ENCODE measurements at regions not wholly inside any gene's neighbourhood (a gene's known extent, or its start where the extent isn't known, plus 50 kb on each side); places are given as distances from the start of the nearest gene placed in this dataset.

DNA sequence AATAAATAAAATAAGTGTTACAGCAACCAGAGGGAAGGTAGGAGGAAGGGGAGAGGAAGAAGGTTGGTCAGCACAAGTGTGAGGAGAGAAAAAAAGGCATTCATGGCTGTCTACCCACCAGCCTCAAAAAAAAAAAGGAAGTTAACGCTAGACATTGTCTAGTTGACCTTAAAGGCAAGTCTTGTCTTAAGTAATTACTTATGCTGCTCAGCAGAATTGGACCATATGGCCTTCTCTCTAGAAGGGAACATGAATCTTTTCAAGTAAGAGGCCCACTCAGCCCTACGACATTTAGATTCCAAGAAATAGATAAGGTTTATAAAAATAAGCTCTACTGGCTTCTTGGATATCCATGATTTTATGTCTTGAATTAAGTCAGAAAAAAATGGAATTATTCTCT lies 172.7 kb downstream of the ETNK1 start:
- no peak for DNase-seq (ENCODE audit: low read depth, low spot score)
- dilution Hi-C loops (cut with MboI; ENCODE audit: extremely low pct_ligation_motif_present, low sequenced_read_pairs), result no loop called here
- Histone ChIP-seq H2AFZ (ENCODE audit: control insufficient read depth, low read length) (no peak overlapping the region), H3K36me3 (ENCODE audit: control insufficient read depth in 2 of 2, extremely low read depth in 1 of 2, insufficient read depth in 2 of 2, low read length in 2 of 2) (no peaks in the 10 kb centered on the region), H3K9me3 (ENCODE audit: control insufficient read depth, low read depth, low read length) (no peaks in the 10 kb centered on the region), H3K27me3 (ENCODE audit: control insufficient read depth, extremely low read depth, insufficient read depth, low read length) (no peaks in the 10 kb centered on the region), H3K9ac (ENCODE audit: control insufficient read depth, extremely low read depth, insufficient read depth, low read length) (no peak overlapping the region), H3K79me2 (ENCODE audit: control insufficient read depth, insufficient read depth, low read length) (no peaks in the 10 kb centered on the region), H4K20me1 (ENCODE audit: control insufficient read depth, extremely low read depth, insufficient read depth, low read length) (no peaks in the 10 kb centered on the region), H3K4me2 (ENCODE audit: control insufficient read depth, extremely low read depth, insufficient read depth, low read depth, low read length) (no peak overlapping the region), H3K27ac (ENCODE audit: control insufficient read depth, insufficient read depth, low read length) (no peak overlapping the region), H3K4me1 (ENCODE audit: control insufficient read depth, extremely low read depth, insufficient read depth, low read length) (no peaks in the 10 kb centered on the region), H3K4me3 (ENCODE audit: control insufficient read depth in 2 of 3, extremely low read depth in 1 of 3, insufficient read depth in 2 of 3, low read depth in 1 of 3, low read length in 3 of 3) (no peak overlapping the region), H3K9me1 (ENCODE audit: control insufficient read depth, extremely low read depth, insufficient read depth, low read length) (no peaks in the 10 kb centered on the region)
- FAIRE-seq, result no peak
- no peak for TF ChIP-seq CTCF (optimal IDR thresholded peaks at IDR 0.05 in 1 of 3, IDR thresholded peaks at IDR 0.05 in 1 of 3, conservative IDR thresholded peaks at IDR 0.05 in 1 of 3; ENCODE audit: extremely low read depth in 1 of 3, insufficient read depth in 2 of 3, low read length in 3 of 3)
- TF ChIP-seq EZH2 (IDR thresholded peaks at IDR 0.05; ENCODE audit: low read length), result no peak

DNA sequence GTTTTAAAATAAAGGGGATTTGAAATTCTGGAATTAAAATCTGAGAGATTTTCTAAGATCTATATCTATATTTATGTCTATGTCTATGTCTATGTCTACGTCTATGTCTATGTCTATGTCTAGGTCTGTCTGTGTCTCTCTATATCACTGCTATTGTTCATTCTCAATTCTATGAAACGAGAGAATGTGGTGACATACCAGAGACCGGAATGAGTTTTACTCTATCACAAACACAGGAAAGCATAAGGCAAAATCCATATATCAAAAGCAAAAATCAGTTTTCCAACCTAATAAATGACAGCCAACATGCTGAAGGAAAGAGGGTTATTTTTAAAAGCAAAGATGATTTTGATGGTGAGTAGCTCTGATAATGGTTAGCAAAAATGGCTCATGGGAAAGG lies 173.1 kb downstream of the ETNK1 start:
- TF ChIP-seq EZH2 (IDR thresholded peaks at IDR 0.05; ENCODE audit: low read length) (no peak), CTCF (optimal IDR thresholded peaks at IDR 0.05 in 1 of 3, IDR thresholded peaks at IDR 0.05 in 1 of 3, conservative IDR thresholded peaks at IDR 0.05 in 1 of 3; ENCODE audit: extremely low read depth in 1 of 3, insufficient read depth in 2 of 3, low read length in 3 of 3) (no peak)
- no peak for DNase-seq (ENCODE audit: low read depth, low spot score)

More for the DNA sequence above, 173.1 kb downstream of the ETNK1 start:
- H3K9me3 ChIP-seq (ENCODE audit: control insufficient read depth, low read depth, low read length), result no peaks in the 10 kb centered on the region
- H3K79me2 ChIP-seq (ENCODE audit: control insufficient read depth, insufficient read depth, low read length), result no peaks in the 10 kb centered on the region
- H2AFZ ChIP-seq (ENCODE audit: control insufficient read depth, low read length), result no peak overlapping the region
- no peak overlapping the region for H3K4me3 ChIP-seq (ENCODE audit: control insufficient read depth in 2 of 3, extremely low read depth in 1 of 3, insufficient read depth in 2 of 3, low read depth in 1 of 3, low read length in 3 of 3)
- H4K20me1 ChIP-seq (ENCODE audit: control insufficient read depth, extremely low read depth, insufficient read depth, low read length), result no peaks in the 10 kb centered on the region
- no peaks in the 10 kb centered on the region for H3K27me3 ChIP-seq (ENCODE audit: control insufficient read depth, extremely low read depth, insufficient read depth, low read length)
- no peak overlapping the region for H3K4me2 ChIP-seq (ENCODE audit: control insufficient read depth, extremely low read depth, insufficient read depth, low read depth, low read length)
- dilution Hi-C loops (cut with MboI; ENCODE audit: extremely low pct_ligation_motif_present, low sequenced_read_pairs), result no loop called here
- no peaks in the 10 kb centered on the region for H3K4me1 ChIP-seq (ENCODE audit: control insufficient read depth, extremely low read depth, insufficient read depth, low read length)
- FAIRE-seq, result no peak
- no peak overlapping the region for H3K27ac ChIP-seq (ENCODE audit: control insufficient read depth, insufficient read depth, low read length)
- no peaks in the 10 kb centered on the region for H3K36me3 ChIP-seq (ENCODE audit: control insufficient read depth in 2 of 2, extremely low read depth in 1 of 2, insufficient read depth in 2 of 2, low read length in 2 of 2)
- no peaks in the 10 kb centered on the region for H3K9me1 ChIP-seq (ENCODE audit: control insufficient read depth, extremely low read depth, insufficient read depth, low read length)
- H3K9ac ChIP-seq (ENCODE audit: control insufficient read depth, extremely low read depth, insufficient read depth, low read length), result no peak overlapping the region

Data from keratinocyte (primary cell).